PC-3 (cell line): ENCODE measurements at regions not wholly inside any gene's neighbourhood (a gene's known extent, or its start where the extent isn't known, plus 50 kb on each side); places are given as distances from the start of the nearest gene placed in this dataset.
A peak's percentile ranks its signal among the peaks of the same experiment; 100 is the strongest.

Experiments
- ATAC-seq: fragments of 200-7000 bp; cut with Tn5 transposase; 2 replicates; pipeline ENCODE4 v1.9.1; 2020; ENCODE audit warnings: mild to moderate bottlenecking, moderate library complexity
- BruUV-seq: library from RNA; stranded (reverse); fragments of 400-500 nt; replicated peaks from 2 replicates; lab custom pipeline; 2021; lab: Mats Ljungman, UMichigan
- CTCF ChIA-PET: fragments of 300-600 bp; sonication (Branson Sonifier 250); formaldehyde crosslinking; loops from one replicate; lab custom pipeline; 2022; ENCODE audit warnings: antibody characterized with exemption; lab: Charles Lee
- POLR2A ChIA-PET: fragments of 300-600 bp; sonication (Branson Sonifier 250); formaldehyde crosslinking; loops from one replicate; lab custom pipeline; 2022; ENCODE audit warnings: antibody characterized with exemption; ENCODE audit not compliant: unreplicated experiment; lab: Charles Lee
- DNase-seq: peaks from one replicate; pipeline ENCODE4 v3.0.0-alpha.2; 2015
- H2AFZ ChIP-seq: fragments of 300-600 bp; sonication (generic); 2 replicates; pipeline ENCODE4 v1.6.0; 2016; ENCODE audit warnings: antibody characterized with exemption, low read length
- H3F3A ChIP-seq: fragments of 300-600 bp; sonication (generic); one replicate; pipeline ENCODE4 v1.6.0; 2017; ENCODE audit warnings: antibody characterized with exemption, low read length, control low read depth, mild to moderate bottlenecking; ENCODE audit not compliant: unreplicated experiment
- H3K27ac ChIP-seq: fragments of 300-600 bp; sonication (generic); 2 replicates; pipeline ENCODE4 v1.5.1; 2016; ENCODE audit warnings: mild to moderate bottlenecking, low read length
- H3K27me3 ChIP-seq: fragments of 300-600 bp; sonication (generic); 2 replicates; pipeline ENCODE4 v1.6.1; 2016; ENCODE audit warnings: low read length, mixed read lengths
- H3K36me3 ChIP-seq: fragments of 300-600 bp; sonication (generic); 2 replicates; pipeline ENCODE4 v1.6.1; 2016; ENCODE audit warnings: low read depth, mixed run types, low read length, mixed read lengths
- H3K4me1 ChIP-seq: fragments of 300-600 bp; sonication (generic); 2 replicates; pipeline ENCODE4 v1.5.1; 2016; ENCODE audit warnings: low read length; ENCODE audit not compliant: insufficient read depth
- H3K4me2 ChIP-seq: fragments of 300-600 bp; sonication (generic); 2 replicates; pipeline ENCODE4 v1.6.0; 2016; ENCODE audit warnings: low read length
- H3K4me3 ChIP-seq: fragments of 300-600 bp; sonication (generic); 2 replicates; pipeline ENCODE4 v1.5.1; 2016; ENCODE audit warnings: mild to moderate bottlenecking, low read length, mixed read lengths
- H3K79me2 ChIP-seq: fragments of 300-600 bp; sonication (generic); 2 replicates; pipeline ENCODE4 v1.6.1; 2017; ENCODE audit warnings: low read length, mixed read lengths
- H3K9ac ChIP-seq: fragments of 300-600 bp; sonication (generic); 2 replicates; pipeline ENCODE4 v1.6.0; 2016; ENCODE audit warnings: mild to moderate bottlenecking, low read length
- H3K9me2 ChIP-seq: fragments of 300-600 bp; sonication (generic); replicated peaks from 2 replicates; pipeline ENCODE4 v1.6.1; 2016; ENCODE audit warnings: mixed run types, low read length, mixed read lengths
- H3K9me3 ChIP-seq: fragments of 300-600 bp; sonication (generic); 2 replicates; pipeline ENCODE4 v1.6.1; 2016; ENCODE audit warnings: low read length, mixed read lengths
- H4K20me1 ChIP-seq: fragments of 300-600 bp; sonication (generic); 2 replicates; pipeline ENCODE4 v1.6.1; 2016; ENCODE audit warnings: low read length, mixed read lengths
- CTCF ChIP-seq: fragments of 300-600 bp; sonication (generic); conservative IDR thresholded peaks from 2 replicates; pipeline ENCODE4 v1.5.1; 2017; ENCODE audit warnings: antibody characterized with exemption, low read depth, mild to moderate bottlenecking, low read length
- EZH2 ChIP-seq: fragments of 300-600 bp; sonication (generic); IDR thresholded peaks from one replicate; pipeline ENCODE4 v1.6.1; 2017; ENCODE audit warnings: antibody characterized with exemption, mild to moderate bottlenecking, low read length; ENCODE audit not compliant: unreplicated experiment
- EZH2phosphoT487 ChIP-seq: fragments of 300-600 bp; sonication (generic); IDR thresholded peaks from 2 replicates; pipeline ENCODE4 v1.6.1; 2018; ENCODE audit warnings: mild to moderate bottlenecking, antibody characterized with exemption, low read length, borderline replicate concordance
- intact Hi-C: fragments of 100-400 bp; cut with micrococcal nuclease; formaldehyde crosslinking; loops from 2 replicates; pipeline ENCODE4 v1.9.0; 2023

GRCh38 chr14:78018283-78018682 is 151.9 kb upstream of the NRXN3 start:
- intact Hi-C loops = no loop called here
- Histone ChIP-seq H3K4me3 (no peak overlapping the region), H3F3A (no peaks in the 10 kb centered on the region), H3K4me2 (no peak overlapping the region), H3K9me3 (no peaks in the 10 kb centered on the region), H3K9me2 (no peaks in the 10 kb centered on the region), H3K79me2 (no peaks in the 10 kb centered on the region), H3K4me1 (no peaks in the 10 kb centered on the region), H3K9ac (no peak overlapping the region), H3K27me3 (peaks cover 6% of the 10 kb centered on the region; the same call in 1 of the 2 replicates), H2AFZ (no peak overlapping the region), H4K20me1 (no peaks in the 10 kb centered on the region), H3K36me3 (no peaks in the 10 kb centered on the region), H3K27ac (no peak overlapping the region)
- ChIA-PET POLR2A (no interaction called here), CTCF (no interaction called here)
- TF ChIP-seq CTCF = no peak
- TF ChIP-seq EZH2 = no peak
- TF ChIP-seq EZH2phosphoT487 = no peak
- no TSS peak for BruUV-seq
- no peak for ATAC-seq
- no peak for DNase-seq

DNA sequence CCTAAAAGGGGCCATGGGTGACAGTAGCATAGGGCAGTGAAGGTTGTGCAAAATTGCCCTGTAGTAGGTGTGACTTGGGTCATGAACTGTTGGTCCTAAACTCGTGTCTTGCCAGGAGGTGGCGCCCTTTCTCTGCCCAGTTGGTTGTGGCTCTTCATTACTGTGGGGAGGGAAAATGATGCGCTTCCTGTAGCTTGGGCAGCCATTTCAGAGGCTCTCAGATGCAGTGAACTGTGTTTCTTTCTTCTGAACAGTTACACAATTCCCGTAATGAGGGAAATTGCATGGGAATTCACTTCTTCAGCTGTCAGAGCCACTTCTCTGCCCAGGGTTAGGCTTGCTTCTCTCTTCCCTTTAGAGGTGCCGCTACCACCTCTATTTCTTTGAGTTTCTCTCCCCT is 148.1 kb upstream of the NRXN3 start:
- peak overlapping the region; percentile 38; the same call in 1 of the 2 replicates for H3K4me2 ChIP-seq
- no peak overlapping the region for H3K4me3 ChIP-seq
- ChIA-PET CTCF (interaction anchor here (0.6 kb wide), 1 partner anchor 545 kb away, joined by 4 read pairs; no protein-coding TSS in a partner anchor), POLR2A (no interaction called here)
- no peaks in the 10 kb centered on the region for H3K79me2 ChIP-seq
- H3K36me3 ChIP-seq = no peaks in the 10 kb centered on the region
- H4K20me1 ChIP-seq = no peaks in the 10 kb centered on the region
- DNase-seq (peak; percentile 77), ATAC-seq (peak; percentile 73)
- no peaks in the 10 kb centered on the region for H3K4me1 ChIP-seq
- TF ChIP-seq CTCF (peak; percentile 86), EZH2phosphoT487 (no peak)
- no TSS peak for BruUV-seq
- no peak overlapping the region for H3K9ac ChIP-seq
- H3F3A ChIP-seq = no peaks in the 10 kb centered on the region
- H2AFZ ChIP-seq = peak overlapping the region; percentile 79
- H3K27ac ChIP-seq = no peak overlapping the region
- no peaks in the 10 kb centered on the region for H3K9me2 ChIP-seq
- H3K9me3 ChIP-seq = no peaks in the 10 kb centered on the region
- intact Hi-C loops = loop anchor here (5.0 kb wide), 1 partner anchor 675 kb away; no protein-coding TSS in a partner anchor
- H3K27me3 ChIP-seq = no peaks in the 10 kb centered on the region

DNA sequence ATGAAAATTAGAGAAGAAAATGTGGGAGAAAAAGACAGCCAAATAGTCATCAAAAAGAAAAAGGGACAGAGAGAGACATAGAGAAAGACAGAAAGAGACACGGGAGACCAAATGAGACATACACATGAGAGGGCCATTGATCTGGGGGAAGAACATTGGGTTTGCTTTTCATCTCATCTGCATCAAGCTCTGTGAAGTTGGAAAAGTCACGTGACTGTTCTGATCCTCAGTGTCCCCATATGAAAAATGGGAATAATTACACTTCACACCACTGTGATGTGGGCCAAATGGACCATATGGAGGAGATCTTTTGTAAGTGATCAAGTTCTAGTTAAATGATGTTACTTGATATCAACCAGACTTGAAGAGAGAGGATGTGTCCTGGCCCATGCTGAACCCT is 147.1 kb upstream of the NRXN3 start:
- no peak overlapping the region for H3K27ac ChIP-seq
- H3K4me2 ChIP-seq = no peak overlapping the region
- TF ChIP-seq CTCF = no peak
- TF ChIP-seq EZH2phosphoT487 = no peak
- TF ChIP-seq EZH2 = no peak
- intact Hi-C loops = loop anchor here (5.0 kb wide), 1 partner anchor 674 kb away; no protein-coding TSS in a partner anchor
- DNase-seq = no peak
- POLR2A ChIA-PET = no interaction called here
- no peak overlapping the region; the same call in 1 of the 2 replicates for H2AFZ ChIP-seq
- H3K4me3 ChIP-seq = no peak overlapping the region
- no peak overlapping the region for H3K9ac ChIP-seq
- no peaks in the 10 kb centered on the region for H3K27me3 ChIP-seq
- H3K9me2 ChIP-seq = no peaks in the 10 kb centered on the region
- no peaks in the 10 kb centered on the region for H3K79me2 ChIP-seq
- CTCF ChIA-PET = no interaction called here
- H3F3A ChIP-seq = no peaks in the 10 kb centered on the region
- no peaks in the 10 kb centered on the region for H3K9me3 ChIP-seq
- no TSS peak for BruUV-seq
- no peaks in the 10 kb centered on the region for H3K36me3 ChIP-seq
- no peaks in the 10 kb centered on the region for H3K4me1 ChIP-seq
- H4K20me1 ChIP-seq = no peaks in the 10 kb centered on the region
- no peak for ATAC-seq
